ENCODE measurements at regions not wholly inside any gene's neighbourhood (a gene's known extent, or its start where the extent isn't known, plus 50 kb on each side); places are given as distances from the start of the nearest gene placed in this dataset.

DNA sequence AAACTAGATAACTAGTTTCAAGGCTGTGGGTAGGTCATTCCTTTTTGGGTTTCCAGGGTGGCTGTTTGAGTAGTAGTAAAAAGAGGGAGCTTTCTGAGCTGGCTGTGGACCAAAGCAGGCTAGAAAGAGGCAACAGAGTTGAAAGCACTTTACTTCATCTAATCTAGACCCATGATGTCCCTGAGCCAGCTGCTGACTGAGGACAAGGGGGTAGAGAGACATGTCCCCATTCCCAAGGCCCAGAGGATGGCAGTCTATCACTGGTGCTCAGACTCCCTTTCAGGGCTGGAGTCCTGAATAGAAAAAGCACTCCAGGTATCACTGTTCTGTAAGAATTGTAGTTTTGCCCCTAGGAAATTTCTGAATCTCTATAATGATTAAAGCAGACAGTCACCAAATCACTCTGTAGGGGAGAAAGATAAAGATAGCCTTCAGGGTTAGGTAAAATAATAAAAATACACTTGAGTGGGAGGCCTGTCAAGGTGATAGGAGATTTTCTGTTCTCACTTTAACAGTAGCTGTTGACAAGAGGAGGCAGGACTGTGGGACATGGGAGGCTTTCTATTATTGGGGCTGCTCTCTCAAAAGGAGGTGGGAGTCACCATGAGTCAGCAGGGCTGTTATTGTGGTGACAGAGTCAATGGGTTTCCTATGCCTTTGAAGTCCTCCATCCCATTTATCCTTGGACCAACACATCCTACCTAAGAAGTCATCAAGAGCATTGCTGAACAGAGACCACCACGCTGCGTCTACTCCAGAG is 190.2 kb upstream of the MPHOSPH6 start:
- POLR2A ChIA-PET: no interaction called here
- Mint-ChIP-seq H3K27ac (no peak overlapping the region), H3K36me3 (ENCODE audit: low read depth) (no peaks in the 10 kb centered on the region), H3K9me3 (peaks cover 3% of the 10 kb centered on the region), H3K4me1 (no peaks in the 10 kb centered on the region), H3K4me3 (no peak overlapping the region), H3K27me3 (peaks cover 8% of the 10 kb centered on the region)
- ATAC-seq (ENCODE audit: low read depth): no peak
- CTCF ChIA-PET: no interaction called here
- no peak for DNase-seq
- intact Hi-C loops (cut with micrococcal nuclease): no loop called here
- no peak for TF ChIP-seq CTCF (IDR thresholded peaks at IDR 0.05)

GRCh38 chr16:82358606-82359221 is 188.7 kb upstream of the MPHOSPH6 start:
- ChIA-PET POLR2A (no interaction called here), CTCF (no interaction called here)
- peaks cover 7% of the 10 kb centered on the region for H3K27me3 Mint-ChIP-seq

GRCh38 chr16:82358161-82358560 is 188.1 kb upstream of the MPHOSPH6 start:
- no peaks in the 10 kb centered on the region for H3K4me1 Mint-ChIP-seq
- ChIA-PET POLR2A (no interaction called here), CTCF (no interaction called here)
- H3K9me3 Mint-ChIP-seq: peaks cover 3% of the 10 kb centered on the region
- no peaks in the 10 kb centered on the region for H3K36me3 Mint-ChIP-seq (ENCODE audit: low read depth)
- peaks cover 5% of the 10 kb centered on the region for H3K27me3 Mint-ChIP-seq
- no peak overlapping the region for H3K27ac Mint-ChIP-seq
- no peak for TF ChIP-seq CTCF (IDR thresholded peaks at IDR 0.05)
- intact Hi-C loops (cut with micrococcal nuclease): no loop called here
- H3K4me3 Mint-ChIP-seq: no peak overlapping the region
- DNase-seq: no peak
- no peak for ATAC-seq (ENCODE audit: low read depth)

More at GRCh38 chr16:82358606-82359221, 188.7 kb upstream of the MPHOSPH6 start:
- no peaks in the 10 kb centered on the region for H3K36me3 Mint-ChIP-seq (ENCODE audit: low read depth)
- TF ChIP-seq CTCF (IDR thresholded peaks at IDR 0.05): no peak
- DNase-seq (no peak), ATAC-seq (ENCODE audit: low read depth) (no peak)
- no peak overlapping the region for H3K4me3 Mint-ChIP-seq
- H3K9me3 Mint-ChIP-seq: peaks cover 3% of the 10 kb centered on the region
- no peak overlapping the region for H3K27ac Mint-ChIP-seq
- intact Hi-C loops (cut with micrococcal nuclease): no loop called here
- no peaks in the 10 kb centered on the region for H3K4me1 Mint-ChIP-seq

- CTCF ChIA-PET: no interaction called here
- H3K27me3 Mint-ChIP-seq: peaks cover 5% of the 10 kb centered on the region
- H3K27ac Mint-ChIP-seq: no peak overlapping the region
- POLR2A ChIA-PET: no interaction called here
- H3K36me3 Mint-ChIP-seq (ENCODE audit: low read depth): no peaks in the 10 kb centered on the region
- peaks cover 5% of the 10 kb centered on the region for H3K9me3 Mint-ChIP-seq
- no peak for DNase-seq
- H3K4me3 Mint-ChIP-seq: no peak overlapping the region
- no peaks in the 10 kb centered on the region for H3K4me1 Mint-ChIP-seq
- intact Hi-C loops (cut with micrococcal nuclease): no loop called here
- no peak for ATAC-seq (ENCODE audit: low read depth)
- no peak for TF ChIP-seq CTCF (IDR thresholded peaks at IDR 0.05)
Measured at GRCh38 chr16:82357237-82357636, 187.2 kb upstream of the MPHOSPH6 start.

DNA sequence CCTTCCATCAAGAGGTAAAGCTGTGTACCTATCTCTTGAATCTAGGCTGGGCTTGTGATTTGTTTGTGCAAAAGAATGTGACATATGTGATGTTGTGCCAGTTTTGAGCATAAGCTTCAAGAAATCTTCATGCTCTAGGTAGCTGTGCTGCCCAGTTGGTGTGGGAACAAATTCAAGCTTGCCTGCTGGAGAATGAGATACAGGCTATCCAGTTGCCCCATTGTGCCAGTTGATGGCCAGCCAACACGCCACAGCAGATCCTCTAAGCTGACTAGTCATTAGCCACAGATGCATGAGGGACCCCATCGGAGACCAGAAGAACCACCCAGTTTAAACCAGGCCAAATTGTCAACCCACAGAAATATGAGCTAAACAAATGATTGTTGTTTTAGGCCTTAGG is 180.5 kb upstream of the MPHOSPH6 start:
- no peak for DNase-seq
- peaks cover 2% of the 10 kb centered on the region for H3K9me3 Mint-ChIP-seq
- H3K27me3 Mint-ChIP-seq: no peaks in the 10 kb centered on the region
- TF ChIP-seq CTCF (IDR thresholded peaks at IDR 0.05): no peak
- H3K4me1 Mint-ChIP-seq: no peaks in the 10 kb centered on the region
- CTCF ChIA-PET: no interaction called here
- H3K27ac Mint-ChIP-seq: no peak overlapping the region
- no peak overlapping the region for H3K4me3 Mint-ChIP-seq
- H3K36me3 Mint-ChIP-seq (ENCODE audit: low read depth): no peaks in the 10 kb centered on the region
- intact Hi-C loops (cut with micrococcal nuclease): no loop called here
- no peak for ATAC-seq (ENCODE audit: low read depth)
- POLR2A ChIA-PET: no interaction called here
